Tibial nerve (tissue), 4 donors: ENCODE measurements at regions not wholly inside any gene's neighbourhood (a gene's known extent, or its start where the extent isn't known, plus 50 kb on each side); places are given as distances from the start of the nearest gene placed in this dataset.

Experiments used
- DNase-seq, 2 donors: peaks; one replicate each; pipeline ENCODE4 v3.0.0-alpha.2; 2019; ENCODE audit warnings: low spot score in 2 of 2
- H3K27ac ChIP-seq, 4 donors: fragments of 200-600 bp; sonication (generic) in 3 of 4; one replicate each; pipeline ENCODE4 v1.5.1; 2017 to 2019; ENCODE audit warnings: mild to moderate bottlenecking in 1 of 4
- H3K27me3 ChIP-seq, 2 donors: fragments of 200-600 bp; sonication (generic) in 1 of 2; one replicate each; pipeline versions ENCODE4 v1.5.1 to v1.6.0; 2017 to 2019
- H3K36me3 ChIP-seq, 3 donors: fragments of 200-600 bp; sonication (generic); one replicate each; pipeline ENCODE4 v1.5.1; 2018 to 2019
- H3K4me1 ChIP-seq, 4 donors: fragments of 200-600 bp; sonication (generic) in 3 of 4; one replicate each; pipeline ENCODE4 v1.5.1; 2017 to 2019
- H3K4me3 ChIP-seq, 4 donors: fragments of 200-600 bp; sonication (generic) in 3 of 4; one replicate each; pipeline ENCODE4 v1.5.1; 2017 to 2019; ENCODE audit warnings: mild to moderate bottlenecking in 1 of 4, moderate library complexity in 1 of 4
- H3K9me3 ChIP-seq, 4 donors: fragments of 200-600 bp; sonication (generic) in 3 of 4; one replicate each; pipeline ENCODE4 v1.5.1; 2017 to 2019
- CTCF ChIP-seq, 5 experiments: fragments of 200-600 bp in 3 of 5; fragments of 450-650 bp in 2 of 5; sonication (generic) in 3 of 5; IDR thresholded peaks; one replicate each; pipeline ENCODE4 v1.5.1; 2016 to 2019; ENCODE audit warnings: antibody characterized with exemption in 5 of 5, mild to moderate bottlenecking in 3 of 5, moderate library complexity in 2 of 5
- EP300 ChIP-seq, 2 donors: sonication (generic); formaldehyde crosslinking; IDR thresholded peaks; one replicate each; pipeline ENCODE4 v1.6.1; 2017; ENCODE audit warnings: antibody characterized with exemption in 2 of 2, mild to moderate bottlenecking in 1 of 2
- POLR2A ChIP-seq, 2 donors: fragments of 450-650 bp; IDR thresholded peaks; one replicate each; pipeline ENCODE4 v1.6.1; 2017; ENCODE audit warnings: antibody characterized with exemption in 2 of 2, mild to moderate bottlenecking in 2 of 2, moderate library complexity in 2 of 2
- WGBS, 2 donors: methylation state at CpG; one replicate each; pipeline ENCODE4 v1.1.5; 2018; 5-methylcytosine and 5-hydroxymethylcytosine counted together

GRCh38 chr9:108722396-108722795 lies 133.4 kb downstream of the ACTL7B start:
- Histone ChIP-seq H3K4me1 (peaks cover 0 to 8% (median 0%) of the 10 kb centered on the region in 4 donors), H3K36me3 (no peaks in the 10 kb centered on the region), H3K9me3 (no peaks in the 10 kb centered on the region), H3K27ac (no peak overlapping the region), H3K4me3 (no peak overlapping the region), H3K27me3 (no peaks in the 10 kb centered on the region)
- WGBS, 2 donors = 80 to 81% methylated on average over 7 of the region's 7 CpGs
- TF ChIP-seq CTCF (IDR thresholded peaks at IDR 0.05) (no peak), POLR2A (IDR thresholded peaks at IDR 0.05) (no peak), EP300 (IDR thresholded peaks at IDR 0.05) (no peak)
- DNase-seq = peak in 1 of 2 donors; percentile 20

GRCh38 chr9:108720191-108720642 lies 135.6 kb downstream of the ACTL7B start:
- TF ChIP-seq EP300 (IDR thresholded peaks at IDR 0.05) (no peak), POLR2A (IDR thresholded peaks at IDR 0.05) (no peak), CTCF (IDR thresholded peaks at IDR 0.05) (no peak)
- H3K4me1 ChIP-seq = peaks cover 0 to 8% (median 0%) of the 10 kb centered on the region in 4 donors
- no peaks in the 10 kb centered on the region for H3K36me3 ChIP-seq
- no peak overlapping the region for H3K4me3 ChIP-seq
- no peak for DNase-seq
- WGBS, 2 donors = 26 to 69% methylated on average over 2 of the region's 2 CpGs
- H3K9me3 ChIP-seq = peaks cover 0 to 3% (median 0%) of the 10 kb centered on the region in 4 donors
- H3K27me3 ChIP-seq = no peaks in the 10 kb centered on the region
- H3K27ac ChIP-seq = peak overlapping the region in 1 of 4 donors; percentile 24

- Histone ChIP-seq H3K27ac (peak overlapping the region; percentile 64 to 95 (median 83)), H3K4me1 (peaks cover 0 to 21% (median 3%) of the 10 kb centered on the region in 4 donors), H3K36me3 (no peaks in the 10 kb centered on the region), H3K27me3 (no peaks in the 10 kb centered on the region), H3K4me3 (no peak overlapping the region), H3K9me3 (peaks cover 0 to 5% (median 0%) of the 10 kb centered on the region in 4 donors)
- DNase-seq = no peak
- WGBS, 2 donors = 49 to 72% methylated on average over 3 of the region's 3 CpGs
- TF ChIP-seq CTCF (IDR thresholded peaks at IDR 0.05) (no peak), POLR2A (IDR thresholded peaks at IDR 0.05) (no peak), EP300 (IDR thresholded peaks at IDR 0.05) (no peak)
Observed at GRCh38 chr9:108710424-108710823, 145.4 kb downstream of the ACTL7B start.

GRCh38 chr9:108709997-108710396 lies 145.8 kb downstream of the ACTL7B start:
- Histone ChIP-seq H3K27ac (peak overlapping the region; percentile 79 to 95 (median 90)), H3K27me3 (no peaks in the 10 kb centered on the region), H3K9me3 (peaks cover 0 to 4% (median 0%) of the 10 kb centered on the region in 4 donors), H3K4me3 (no peak overlapping the region), H3K4me1 (peaks cover 0 to 22% (median 3%) of the 10 kb centered on the region in 4 donors), H3K36me3 (no peaks in the 10 kb centered on the region)
- DNase-seq = no peak
- peak in 1 of 2 donors; percentile 86 for TF ChIP-seq EP300 (IDR thresholded peaks at IDR 0.05)
- no peak for TF ChIP-seq CTCF (IDR thresholded peaks at IDR 0.05)
- WGBS, 2 donors = 36 to 57% methylated on average over 1 of the region's 1 CpG

GRCh38 chr9:108709126-108709525 lies 146.7 kb downstream of the ACTL7B start:
- TF ChIP-seq POLR2A (IDR thresholded peaks at IDR 0.05) (no peak), CTCF (IDR thresholded peaks at IDR 0.05) (no peak), EP300 (IDR thresholded peaks at IDR 0.05) (no peak)
- no peaks in the 10 kb centered on the region for H3K9me3 ChIP-seq
- H3K4me1 ChIP-seq = peaks cover 0 to 30% (median 3%) of the 10 kb centered on the region in 4 donors
- no peak overlapping the region for H3K4me3 ChIP-seq
- H3K27me3 ChIP-seq = no peaks in the 10 kb centered on the region
- DNase-seq = no peak
- H3K36me3 ChIP-seq = no peaks in the 10 kb centered on the region
- peak overlapping the region; percentile 79 to 95 (median 90) for H3K27ac ChIP-seq
